T-cell (primary cell): ENCODE measurements at regions not wholly inside any gene's neighbourhood (a gene's known extent, or its start where the extent isn't known, plus 50 kb on each side); places are given as distances from the start of the nearest gene placed in this dataset.

ENCODE experiments used
- ATAC-seq, 4 experiments: fragments of 200-7000 bp in 3 of 4; fragments of 150-1000 bp in 1 of 4; cut with Tn5 transposase; replicated peaks in 1 of 4; 1 replicate in 3 of 4; 2 replicates in 1 of 4; pipeline ENCODE4 v1.10.0; 2021; ENCODE audit warnings: moderate library complexity in 3 of 4, mild to moderate bottlenecking in 2 of 4, moderate number of reproducible peaks in 1 of 4
- CTCF ChIA-PET, 2 donors: fragments of 300-600 bp; sonication (Branson Sonifier 250); formaldehyde crosslinking; loops; one replicate each; lab custom pipeline; 2022; ENCODE audit warnings: antibody characterized with exemption in 2 of 2; lab: Charles Lee
- POLR2A ChIA-PET, 2 donors: fragments of 300-600 bp; sonication (Branson Sonifier 250); formaldehyde crosslinking; loops; one replicate each; lab custom pipeline; 2022; ENCODE audit warnings: antibody characterized with exemption in 2 of 2; lab: Charles Lee
- DNase-seq, 35 experiments: peaks; one replicate each; pipeline versions ENCODE4 v3.0.0 to v3.0.0-alpha.2; 2013 to 2023
- H3K27ac ChIP-seq: one replicate; pipeline ENCODE4 v1.5.1; 2013; ENCODE audit warnings: low read length
- H3K27me3 ChIP-seq, 2 experiments: replicated peaks in 1 of 2; 1 replicate in 1 of 2; 2 replicates in 1 of 2; pipeline versions ENCODE4 v1.6.1 to v1.7.0; 2013; ENCODE audit warnings: low read length in 1 of 2, mixed read lengths in 1 of 2; ENCODE audit not compliant: control insufficient read depth in 2 of 2, insufficient read depth in 2 of 2; ENCODE audit errors: extremely low read depth in 1 of 2
- H3K36me3 ChIP-seq, 2 donors: 1 replicate in 1 of 2; 2 replicates in 1 of 2; pipeline versions ENCODE4 v1.6.1 to v1.7.0; 2013; ENCODE audit warnings: low read length in 1 of 2; ENCODE audit not compliant: control insufficient read depth in 2 of 2, insufficient read depth in 1 of 2; ENCODE audit errors: extremely low read depth in 1 of 2
- H3K4me1 ChIP-seq, 2 experiments: 1 replicate in 1 of 2; 2 replicates in 1 of 2; pipeline versions ENCODE4 v1.6.1 to v1.7.0; 2013; ENCODE audit warnings: low read length in 2 of 2, mixed read lengths in 1 of 2; ENCODE audit not compliant: insufficient read depth in 2 of 2, control insufficient read depth in 1 of 2; ENCODE audit errors: extremely low read depth in 1 of 2
- H3K4me3 ChIP-seq, 2 donors: 1 replicate in 1 of 2; 2 replicates in 1 of 2; pipeline versions ENCODE4 v1.5.1 to v1.7.0; 2013; ENCODE audit warnings: mild to moderate bottlenecking in 2 of 2, low read length in 1 of 2, moderate library complexity in 1 of 2; ENCODE audit not compliant: control insufficient read depth in 1 of 2; ENCODE audit errors: extremely low read depth in 1 of 2
- H3K9me3 ChIP-seq: 2 replicates; pipeline ENCODE4 v1.7.0; 2013
- H3K27ac Mint-ChIP-seq, 2 donors: one replicate each; pipeline ENCODE4 v1.8.0; 2020 to 2021; ENCODE audit warnings: mild to moderate bottlenecking in 2 of 2, mixed read lengths in 2 of 2
- H3K27me3 Mint-ChIP-seq, 2 donors: one replicate each; pipeline ENCODE4 v1.8.0; 2021 to 2022; ENCODE audit warnings: mixed read lengths in 2 of 2
- H3K36me3 Mint-ChIP-seq: one replicate; pipeline ENCODE4 v1.8.0; 2021; ENCODE audit warnings: mixed read lengths
- H3K4me1 Mint-ChIP-seq, 3 donors: one replicate each; pipeline ENCODE4 v1.8.0; 2020 to 2022; ENCODE audit warnings: mixed read lengths in 3 of 3, mild to moderate bottlenecking in 1 of 3
- H3K4me3 Mint-ChIP-seq, 3 donors: one replicate each; pipeline ENCODE4 v1.8.0; 2020 to 2022; ENCODE audit warnings: mild to moderate bottlenecking in 3 of 3, mixed read lengths in 3 of 3, moderate library complexity in 3 of 3
- H3K9me3 Mint-ChIP-seq, 3 donors: one replicate each; pipeline ENCODE4 v1.8.0; 2020 to 2022; ENCODE audit warnings: mixed read lengths in 3 of 3
- WGBS: methylation state at CpG from one replicate; pipeline ENCODE4 v1.1.5; 2013; ENCODE audit warnings: missing lambda C conversion rate; ENCODE audit not compliant: insufficient coverage; 5-methylcytosine and 5-hydroxymethylcytosine counted together

- Mint-ChIP-seq H3K27me3 (no peaks in the 10 kb centered on the region), H3K36me3 (no peaks in the 10 kb centered on the region), H3K9me3 (peaks cover 4 to 20% (median 12%) of the 10 kb centered on the region in 3 donors), H3K4me1 (no peaks in the 10 kb centered on the region), H3K4me3 (no peak overlapping the region), H3K27ac (no peak overlapping the region)
- CTCF ChIA-PET: no interaction called here
- WGBS: no CpG with 5 or more reads among the region's 2 CpGs
- no peaks in the 10 kb centered on the region for H3K4me1 ChIP-seq
- H3K27me3 ChIP-seq: no peaks in the 10 kb centered on the region
- H3K4me3 ChIP-seq: no peak overlapping the region
- POLR2A ChIA-PET: no interaction called here
- DNase-seq (no peak), ATAC-seq (no peak)
- no peaks in the 10 kb centered on the region for H3K9me3 ChIP-seq
- no peak overlapping the region for H3K27ac ChIP-seq
- no peaks in the 10 kb centered on the region for H3K36me3 ChIP-seq
Observed at GRCh38 chr7:145737617-145738016, 379.0 kb upstream of the CNTNAP2 start.

GRCh38 chr7:145735061-145735460 lies 381.5 kb upstream of the CNTNAP2 start:
- H3K36me3 ChIP-seq: no peaks in the 10 kb centered on the region
- H3K36me3 Mint-ChIP-seq: no peaks in the 10 kb centered on the region
- POLR2A ChIA-PET: no interaction called here
- H3K27me3 ChIP-seq: no peaks in the 10 kb centered on the region
- DNase-seq (no peak), ATAC-seq (no peak)
- no peaks in the 10 kb centered on the region for H3K27me3 Mint-ChIP-seq
- no peak overlapping the region for H3K27ac ChIP-seq
- H3K9me3 ChIP-seq: no peaks in the 10 kb centered on the region
- no peak overlapping the region for H3K4me3 Mint-ChIP-seq
- H3K4me3 ChIP-seq: no peak overlapping the region
- CTCF ChIA-PET: no interaction called here
- no peak overlapping the region for H3K27ac Mint-ChIP-seq
- no peaks in the 10 kb centered on the region for H3K4me1 ChIP-seq
- peaks cover 10 to 20% (median 15%) of the 10 kb centered on the region in 3 donors for H3K9me3 Mint-ChIP-seq
- WGBS: 75% methylated on average over 2 of the region's 3 CpGs
- H3K4me1 Mint-ChIP-seq: no peaks in the 10 kb centered on the region

- CTCF ChIA-PET: no interaction called here
Observed at GRCh38 chr7:145732521-145732920, 384.1 kb upstream of the CNTNAP2 start.

GRCh38 chr7:145729691-145730090 lies 386.9 kb upstream of the CNTNAP2 start:
- H3K27ac Mint-ChIP-seq: no peak overlapping the region
- no peak overlapping the region for H3K4me3 Mint-ChIP-seq
- no peaks in the 10 kb centered on the region for H3K4me1 Mint-ChIP-seq
- DNase-seq: no peak
- ATAC-seq: no peak
- no peaks in the 10 kb centered on the region for H3K27me3 Mint-ChIP-seq
- WGBS: 61% methylated on average over 2 of the region's 4 CpGs
- H3K4me3 ChIP-seq: no peak overlapping the region
- no peaks in the 10 kb centered on the region for H3K4me1 ChIP-seq
- POLR2A ChIA-PET: no interaction called here
- no peaks in the 10 kb centered on the region for H3K36me3 ChIP-seq
- H3K27me3 ChIP-seq: no peaks in the 10 kb centered on the region
- CTCF ChIA-PET: no interaction called here
- no peaks in the 10 kb centered on the region for H3K36me3 Mint-ChIP-seq
- H3K27ac ChIP-seq: no peak overlapping the region
- H3K9me3 Mint-ChIP-seq: peaks cover 8 to 18% (median 13%) of the 10 kb centered on the region in 3 donors
- no peaks in the 10 kb centered on the region for H3K9me3 ChIP-seq

More at GRCh38 chr7:145732521-145732920, 384.1 kb upstream of the CNTNAP2 start:
- Histone ChIP-seq H3K9me3 (no peaks in the 10 kb centered on the region), H3K4me3 (no peak overlapping the region), H3K27ac (no peak overlapping the region), H3K4me1 (no peaks in the 10 kb centered on the region), H3K36me3 (no peaks in the 10 kb centered on the region), H3K27me3 (no peaks in the 10 kb centered on the region)
- POLR2A ChIA-PET: no interaction called here
- Mint-ChIP-seq H3K9me3 (peaks cover 12 to 18% (median 16%) of the 10 kb centered on the region in 3 donors), H3K4me1 (no peaks in the 10 kb centered on the region), H3K27me3 (no peaks in the 10 kb centered on the region), H3K36me3 (no peaks in the 10 kb centered on the region), H3K4me3 (no peak overlapping the region), H3K27ac (no peak overlapping the region)
- no peak for DNase-seq
- WGBS: 48% methylated on average over 2 of the region's 2 CpGs
- no peak for ATAC-seq

- Mint-ChIP-seq H3K27me3 (no peaks in the 10 kb centered on the region), H3K4me1 (no peaks in the 10 kb centered on the region), H3K4me3 (no peak overlapping the region), H3K27ac (no peak overlapping the region), H3K9me3 (peaks cover 5 to 16% (median 12%) of the 10 kb centered on the region in 3 donors), H3K36me3 (no peaks in the 10 kb centered on the region)
- ATAC-seq (no peak), DNase-seq (no peak)
- no peaks in the 10 kb centered on the region for H3K9me3 ChIP-seq
- ChIA-PET CTCF (no interaction called here), POLR2A (no interaction called here)
- H3K4me1 ChIP-seq: no peaks in the 10 kb centered on the region
- H3K27me3 ChIP-seq: no peaks in the 10 kb centered on the region
- no peaks in the 10 kb centered on the region for H3K36me3 ChIP-seq
- H3K4me3 ChIP-seq: no peak overlapping the region
- no peak overlapping the region for H3K27ac ChIP-seq
- 56% methylated on average over 1 of the region's 2 CpGs for WGBS
Observed at GRCh38 chr7:145718129-145718528, 398.5 kb upstream of the CNTNAP2 start.

GRCh38 chr7:145700488-145700887 lies 416.1 kb upstream of the CNTNAP2 start:
- Mint-ChIP-seq H3K36me3 (no peaks in the 10 kb centered on the region), H3K4me1 (no peaks in the 10 kb centered on the region), H3K27ac (no peak overlapping the region), H3K27me3 (no peaks in the 10 kb centered on the region), H3K9me3 (peaks cover 2 to 10% (median 4%) of the 10 kb centered on the region in 3 donors), H3K4me3 (no peak overlapping the region)
- no peak overlapping the region for H3K27ac ChIP-seq
- DNase-seq: no peak
- H3K9me3 ChIP-seq: no peaks in the 10 kb centered on the region
- H3K4me3 ChIP-seq: no peak overlapping the region
- no peak for ATAC-seq
- ChIA-PET CTCF (no interaction called here), POLR2A (no interaction called here)
- H3K4me1 ChIP-seq: no peaks in the 10 kb centered on the region
- no peaks in the 10 kb centered on the region for H3K27me3 ChIP-seq
- H3K36me3 ChIP-seq: no peaks in the 10 kb centered on the region
- no CpG with 5 or more reads among the region's 3 CpGs for WGBS
